Stimulated activated CD4-positive, alpha-beta T cell treated with anti-CD3 and anti-CD28 coated beads, Interleukin-2, amount 100 ng/mL, for 48 hours (primary cell): ENCODE measurements at regions not wholly inside any gene's neighbourhood (a gene's known extent, or its start where the extent isn't known, plus 50 kb on each side); places are given as distances from the start of the nearest gene placed in this dataset.
"Not testable (repeated sequence)": the region's sequence is repeated elsewhere in the genome, so short reads cannot be mapped to it uniquely, and the experiment has no call there.

Experiments
- DNase-seq, 2 donors: peaks; one replicate each; pipeline ENCODE4 v3.0.0-alpha.2; 2020

- no peak for DNase-seq
These were observed 364.3 kb upstream of the ANKRD30A start for GRCh38 chr10:36761121-36761520.

GRCh38 chr10:36759141-36759805, 366.1 kb upstream of the ANKRD30A start:
- DNase-seq = no peak

GRCh38 chr10:36748128-36748871, 377.1 kb upstream of the ANKRD30A start:
- no peak for DNase-seq

GRCh38 chr10:36739884-36740445, 385.4 kb upstream of the ANKRD30A start:
- DNase-seq = no peak

GRCh38 chr10:36738738-36739431, 386.5 kb upstream of the ANKRD30A start:
- no peak for DNase-seq

GRCh38 chr10:36736311-36736710, 389.1 kb upstream of the ANKRD30A start:
- no peak for DNase-seq

GRCh38 chr10:36734590-36734989, 390.8 kb upstream of the ANKRD30A start:
- DNase-seq = not testable (repeated sequence)

- DNase-seq = no peak
These were observed 395.1 kb upstream of the ANKRD30A start for GRCh38 chr10:36730316-36730715.

- no peak for DNase-seq
These were observed 396.8 kb upstream of the ANKRD30A start for GRCh38 chr10:36728626-36729025.

GRCh38 chr10:36725581-36726520, 399.5 kb upstream of the ANKRD30A start:
- no peak for DNase-seq

- DNase-seq = no peak
These were observed 402.6 kb upstream of the ANKRD30A start for GRCh38 chr10:36722777-36723176.

- no peak for DNase-seq
These were observed 403.5 kb upstream of the ANKRD30A start for GRCh38 chr10:36721871-36722270.

- no peak for DNase-seq
These were observed 404.5 kb upstream of the ANKRD30A start for GRCh38 chr10:36720895-36721294.

- no peak for DNase-seq
These were observed 408.3 kb upstream of the ANKRD30A start for GRCh38 chr10:36717118-36717517.

GRCh38 chr10:36716291-36716690, 409.1 kb upstream of the ANKRD30A start:
- no peak for DNase-seq

- DNase-seq = no peak
These were observed 412.7 kb upstream of the ANKRD30A start for GRCh38 chr10:36712695-36713094.

- DNase-seq = no peak
These were observed 414.0 kb upstream of the ANKRD30A start for GRCh38 chr10:36711361-36711760.

GRCh38 chr10:36704124-36704523, 421.3 kb upstream of the ANKRD30A start:
- DNase-seq = no peak

- DNase-seq = no peak
These were observed 422.2 kb upstream of the ANKRD30A start for GRCh38 chr10:36703179-36703578.

GRCh38 chr10:36700123-36700522, 425.3 kb upstream of the ANKRD30A start:
- no peak for DNase-seq

GRCh38 chr10:36692759-36693158, 432.6 kb upstream of the ANKRD30A start:
- no peak for DNase-seq

GRCh38 chr10:36688717-36689116, 436.7 kb upstream of the ANKRD30A start:
- no peak for DNase-seq
